Naive thymus-derived CD8-positive, alpha-beta T cell (primary cell): ENCODE measurements at regions not wholly inside any gene's neighbourhood (a gene's known extent, or its start where the extent isn't known, plus 50 kb on each side); places are given as distances from the start of the nearest gene placed in this dataset.

ENCODE experiments used
- ATAC-seq, 2 donors: fragments of 150-1000 bp; cut with Tn5 transposase in 1 of 2; sonication (Bioruptor Pico), chemical (Tn5 transposase) in 1 of 2; 1 replicate in 1 of 2; 2 replicates in 1 of 2; pipeline ENCODE4 v1.10.0; 2021; ENCODE audit warnings: mild to moderate bottlenecking in 2 of 2, moderate library complexity in 2 of 2
- POLR2A ChIA-PET: fragments of 350-600 bp; sonication (Branson Sonifier 250); formaldehyde crosslinking; loops from one replicate; lab custom pipeline; 2021; ENCODE audit warnings: antibody characterized with exemption; lab: Charles Lee
- DNase-seq, 10 donors: peaks; one replicate each; pipeline versions ENCODE4 v3.0.0 to v3.0.0-alpha.2; 2020 to 2022
- H3K27ac Mint-ChIP-seq, 10 donors: one replicate each; pipeline ENCODE4 v1.8.0; 2020 to 2022; ENCODE audit warnings: mild to moderate bottlenecking in 10 of 10, mixed read lengths in 10 of 10, moderate library complexity in 4 of 10, inconsistent platforms in 1 of 10
- H3K27me3 Mint-ChIP-seq, 5 donors: one replicate each; pipeline ENCODE4 v1.8.0; 2021 to 2022; ENCODE audit warnings: mixed read lengths in 5 of 5
- H3K36me3 Mint-ChIP-seq, 3 donors: one replicate each; pipeline ENCODE4 v1.8.0; 2020 to 2022; ENCODE audit warnings: mixed read lengths in 3 of 3, mild to moderate bottlenecking in 2 of 3, inconsistent platforms in 1 of 3
- H3K4me1 Mint-ChIP-seq, 4 donors: one replicate each; pipeline ENCODE4 v1.8.0; 2021 to 2022; ENCODE audit warnings: mixed read lengths in 4 of 4
- H3K4me3 Mint-ChIP-seq, 10 donors: one replicate each; pipeline ENCODE4 v1.8.0; 2020 to 2022; ENCODE audit warnings: mild to moderate bottlenecking in 10 of 10, mixed read lengths in 10 of 10, moderate library complexity in 6 of 10, inconsistent platforms in 1 of 10
- H3K9me3 Mint-ChIP-seq, 9 donors: one replicate each; pipeline ENCODE4 v1.8.0; 2020 to 2022; ENCODE audit warnings: mixed read lengths in 9 of 9, mild to moderate bottlenecking in 3 of 9, inconsistent platforms in 1 of 9, moderate library complexity in 1 of 9

- POLR2A ChIA-PET, result no interaction called here
- Mint-ChIP-seq H3K4me3 (no peak overlapping the region), H3K27ac (no peak overlapping the region), H3K9me3 (no peaks in the 10 kb centered on the region), H3K36me3 (no peaks in the 10 kb centered on the region), H3K4me1 (peaks cover 2 to 13% (median 5%) of the 10 kb centered on the region in 4 donors), H3K27me3 (peaks cover 0 to 2% (median 0%) of the 10 kb centered on the region in 5 donors)
- ATAC-seq (no peak), DNase-seq (no peak)
Observed at GRCh38 chr4:123809864-123810263, 413.3 kb downstream of the SPRY1 start.

- no peak for ATAC-seq
- POLR2A ChIA-PET, result no interaction called here
- Mint-ChIP-seq H3K4me1 (peaks cover 2 to 13% (median 5%) of the 10 kb centered on the region in 4 donors), H3K27ac (peak overlapping the region in 1 of 10 donors; percentile 8), H3K4me3 (peak overlapping the region in 2 of 10 donors; percentile 58 to 74), H3K9me3 (no peaks in the 10 kb centered on the region), H3K36me3 (no peaks in the 10 kb centered on the region), H3K27me3 (peaks cover 0 to 2% (median 0%) of the 10 kb centered on the region in 5 donors)
- DNase-seq, result no peak
Observed at GRCh38 chr4:123812066-123812390, 415.4 kb downstream of the SPRY1 start.

GRCh38 chr4:123813901-123814300, 417.3 kb downstream of the SPRY1 start:
- no peaks in the 10 kb centered on the region for H3K9me3 Mint-ChIP-seq
- no peak overlapping the region for H3K4me3 Mint-ChIP-seq
- H3K27ac Mint-ChIP-seq, result no peak overlapping the region
- no peaks in the 10 kb centered on the region for H3K36me3 Mint-ChIP-seq
- no peak for DNase-seq
- no peak for ATAC-seq
- H3K27me3 Mint-ChIP-seq, result peaks cover 0 to 8% (median 0%) of the 10 kb centered on the region in 5 donors
- peaks cover 2 to 13% (median 5%) of the 10 kb centered on the region in 4 donors for H3K4me1 Mint-ChIP-seq
- POLR2A ChIA-PET, result no interaction called here

- Mint-ChIP-seq H3K36me3 (no peaks in the 10 kb centered on the region), H3K4me1 (peaks cover 2 to 8% (median 5%) of the 10 kb centered on the region in 4 donors), H3K4me3 (no peak overlapping the region), H3K27ac (no peak overlapping the region), H3K9me3 (no peaks in the 10 kb centered on the region), H3K27me3 (peaks cover 0 to 8% (median 0%) of the 10 kb centered on the region in 5 donors)
- POLR2A ChIA-PET, result no interaction called here
- no peak for ATAC-seq
- DNase-seq, result no peak
Observed at GRCh38 chr4:123816462-123816861, 419.9 kb downstream of the SPRY1 start.

- H3K4me1 Mint-ChIP-seq, result peaks cover 0 to under 1% (median under 1%) of the 10 kb centered on the region in 4 donors
- peaks cover 0 to 8% (median 0%) of the 10 kb centered on the region in 5 donors for H3K27me3 Mint-ChIP-seq
- DNase-seq (no peak), ATAC-seq (no peak)
- POLR2A ChIA-PET, result no interaction called here
- H3K36me3 Mint-ChIP-seq, result no peaks in the 10 kb centered on the region
- H3K27ac Mint-ChIP-seq, result no peak overlapping the region
- H3K4me3 Mint-ChIP-seq, result no peak overlapping the region
- H3K9me3 Mint-ChIP-seq, result no peaks in the 10 kb centered on the region
Observed at GRCh38 chr4:123817025-123817688, 420.6 kb downstream of the SPRY1 start.

- POLR2A ChIA-PET, result no interaction called here
- Mint-ChIP-seq H3K27ac (no peak overlapping the region), H3K36me3 (no peaks in the 10 kb centered on the region), H3K4me1 (no peaks in the 10 kb centered on the region), H3K27me3 (peaks cover 0 to 12% (median 2%) of the 10 kb centered on the region in 5 donors), H3K9me3 (no peaks in the 10 kb centered on the region), H3K4me3 (no peak overlapping the region)
- ATAC-seq (no peak), DNase-seq (no peak)
Observed at GRCh38 chr4:123819362-123820035, 422.9 kb downstream of the SPRY1 start.

- Mint-ChIP-seq H3K36me3 (no peaks in the 10 kb centered on the region), H3K9me3 (no peaks in the 10 kb centered on the region), H3K4me3 (no peak overlapping the region), H3K4me1 (no peaks in the 10 kb centered on the region), H3K27ac (no peak overlapping the region), H3K27me3 (peaks cover 0 to 17% (median 3%) of the 10 kb centered on the region in 5 donors)
- ATAC-seq (no peak), DNase-seq (no peak)
- POLR2A ChIA-PET, result no interaction called here
Observed at GRCh38 chr4:123821861-123822260, 425.3 kb downstream of the SPRY1 start.

- ATAC-seq, result no peak
- POLR2A ChIA-PET, result no interaction called here
Observed at GRCh38 chr4:123822353-123822752, 425.8 kb downstream of the SPRY1 start.

GRCh38 chr4:123823244-123823643, 426.6 kb downstream of the SPRY1 start:
- POLR2A ChIA-PET, result no interaction called here
- Mint-ChIP-seq H3K9me3 (no peaks in the 10 kb centered on the region), H3K36me3 (no peaks in the 10 kb centered on the region), H3K27ac (no peak overlapping the region), H3K4me3 (no peak overlapping the region), H3K4me1 (no peaks in the 10 kb centered on the region), H3K27me3 (peaks cover 0 to 17% (median 3%) of the 10 kb centered on the region in 5 donors)
- ATAC-seq (no peak), DNase-seq (no peak)

More at GRCh38 chr4:123822353-123822752, 425.8 kb downstream of the SPRY1 start:
- no peaks in the 10 kb centered on the region for H3K36me3 Mint-ChIP-seq
- DNase-seq, result no peak
- no peak overlapping the region for H3K4me3 Mint-ChIP-seq
- no peak overlapping the region for H3K27ac Mint-ChIP-seq
- no peaks in the 10 kb centered on the region for H3K4me1 Mint-ChIP-seq
- H3K9me3 Mint-ChIP-seq, result no peaks in the 10 kb centered on the region
- peaks cover 0 to 17% (median 3%) of the 10 kb centered on the region in 5 donors for H3K27me3 Mint-ChIP-seq

GRCh38 chr4:123824524-123824923, 427.9 kb downstream of the SPRY1 start:
- Mint-ChIP-seq H3K27me3 (peaks cover 0 to 16% (median 0%) of the 10 kb centered on the region in 5 donors), H3K27ac (no peak overlapping the region), H3K9me3 (no peaks in the 10 kb centered on the region), H3K36me3 (no peaks in the 10 kb centered on the region), H3K4me1 (no peaks in the 10 kb centered on the region), H3K4me3 (no peak overlapping the region)
- ATAC-seq (no peak), DNase-seq (no peak)
- POLR2A ChIA-PET, result no interaction called here

GRCh38 chr4:123825596-123826291, 429.1 kb downstream of the SPRY1 start:
- Mint-ChIP-seq H3K9me3 (no peaks in the 10 kb centered on the region), H3K27me3 (peaks cover 0 to 16% (median 0%) of the 10 kb centered on the region in 5 donors), H3K4me3 (no peak overlapping the region), H3K4me1 (no peaks in the 10 kb centered on the region), H3K36me3 (no peaks in the 10 kb centered on the region), H3K27ac (no peak overlapping the region)
- ATAC-seq, result no peak
- POLR2A ChIA-PET, result no interaction called here
- no peak for DNase-seq

GRCh38 chr4:123826896-123827295, 430.3 kb downstream of the SPRY1 start:
- Mint-ChIP-seq H3K27me3 (peaks cover 0 to 16% (median 0%) of the 10 kb centered on the region in 5 donors), H3K4me3 (no peak overlapping the region), H3K36me3 (no peaks in the 10 kb centered on the region), H3K4me1 (no peaks in the 10 kb centered on the region), H3K27ac (no peak overlapping the region), H3K9me3 (no peaks in the 10 kb centered on the region)
- DNase-seq, result no peak
- POLR2A ChIA-PET, result no interaction called here
- ATAC-seq, result no peak

GRCh38 chr4:123827511-123827910, 430.9 kb downstream of the SPRY1 start:
- Mint-ChIP-seq H3K36me3 (no peaks in the 10 kb centered on the region), H3K27me3 (peaks cover 0 to 16% (median 0%) of the 10 kb centered on the region in 5 donors), H3K4me1 (no peaks in the 10 kb centered on the region), H3K9me3 (no peaks in the 10 kb centered on the region), H3K4me3 (no peak overlapping the region), H3K27ac (no peak overlapping the region)
- ATAC-seq, result no peak
- POLR2A ChIA-PET, result no interaction called here
- no peak for DNase-seq
